ENCODE measurements at regions not wholly inside any gene's neighbourhood (a gene's known extent, or its start where the extent isn't known, plus 50 kb on each side); places are given as distances from the start of the nearest gene placed in this dataset.

- TF ChIP-seq CTCF (IDR thresholded peaks at IDR 0.05; ENCODE audit: low read depth, low read length, missing input control) (no peak), RAD21 (IDR thresholded peaks at IDR 0.05) (no peak), YY1 (IDR thresholded peaks at IDR 0.05) (no peak), GABPA (IDR thresholded peaks at IDR 0.05 in 1 of 2, conservative IDR thresholded peaks at IDR 0.05 in 1 of 2) (no peak), RXRA (IDR thresholded peaks at IDR 0.05) (no peak), TAF1 (conservative IDR thresholded peaks at IDR 0.05) (no peak), ZBTB33 (IDR thresholded peaks at IDR 0.05) (no peak), REST (IDR thresholded peaks at IDR 0.05) (no peak), JUND (IDR thresholded peaks at IDR 0.05) (no peak), MAX (IDR thresholded peaks at IDR 0.05) (no peak), ATF3 (IDR thresholded peaks at IDR 0.05) (no peak), SP1 (IDR thresholded peaks at IDR 0.05) (no peak)
These were observed 505.4 kb downstream of the EFNA5 start for GRCh38 chr5:107165296-107165695.

All from liver (tissue), 3 donors.